IMR-90 (cell line): ENCODE measurements at regions not wholly inside any gene's neighbourhood (a gene's known extent, or its start where the extent isn't known, plus 50 kb on each side); places are given as distances from the start of the nearest gene placed in this dataset.
A peak's percentile ranks its signal among the peaks of the same experiment; 100 is the strongest.

Experiments
- ATAC-seq: fragments of 200-7000 bp; cut with Tn5 transposase; 2 replicates; pipeline ENCODE4 v1.9.1; 2020; ENCODE audit warnings: low read depth, mild to moderate bottlenecking, moderate library complexity
- BruUV-seq: library from RNA; stranded (reverse); fragments of 400-500 nt; replicated peaks from 2 replicates; lab custom pipeline; 2021; lab: Mats Ljungman, UMichigan
- CTCF ChIA-PET: fragments of 300-600 bp; formaldehyde crosslinking; extraction: SDS; loops from one replicate; lab custom pipeline; 2021; ENCODE audit warnings: antibody characterized with exemption; lab: Yijun Ruan, JAX
- POLR2A ChIA-PET: fragments of 300-600 bp; sonication (Branson Sonifier 250); formaldehyde crosslinking; loops from one replicate; lab custom pipeline; 2022; ENCODE audit warnings: antibody characterized with exemption; ENCODE audit not compliant: unreplicated experiment; lab: Charles Lee
- DNase-seq: peaks from one replicate; pipeline ENCODE4 v3.0.0; 2013
- H2AFZ ChIP-seq: replicated peaks from 2 replicates; pipeline ENCODE3; 2013; ENCODE audit warnings: low read length, mild to moderate bottlenecking; ENCODE audit not compliant: poor library complexity
- H2AK5ac ChIP-seq: 2 replicates; pipeline ENCODE4 v1.6.1; 2013; ENCODE audit warnings: low read depth, low read length, inconsistent platforms
- H2AK9ac ChIP-seq: replicated peaks from 2 replicates; pipeline ENCODE3; 2013; ENCODE audit warnings: mild to moderate bottlenecking, low read depth, low read length, moderate library complexity; ENCODE audit not compliant: poor library complexity
- H2BK120ac ChIP-seq: 2 replicates; pipeline ENCODE4 v1.6.1; 2013; ENCODE audit warnings: low read depth, low read length, inconsistent platforms
- H2BK15ac ChIP-seq: 3 replicates; pipeline ENCODE4 v1.6.1; 2013; ENCODE audit warnings: low read depth, low read length, inconsistent platforms
- H2BK20ac ChIP-seq: 2 replicates; pipeline ENCODE4 v1.6.1; 2013; ENCODE audit warnings: low read depth, mild to moderate bottlenecking, inconsistent platforms, low read length, moderate library complexity
- H2BK5ac ChIP-seq: 2 replicates; pipeline ENCODE4 v1.6.1; 2013; ENCODE audit warnings: mild to moderate bottlenecking, low read depth, low read length, inconsistent platforms; ENCODE audit not compliant: poor library complexity, severe bottlenecking
- H3K14ac ChIP-seq: replicated peaks from 2 replicates; pipeline ENCODE4 v1.6.1; 2013; ENCODE audit warnings: low read depth, low read length, inconsistent platforms
- H3K18ac ChIP-seq: 2 replicates; pipeline ENCODE4 v1.6.1; 2013; ENCODE audit warnings: low read depth, low read length, control low read depth
- H3K23ac ChIP-seq: 2 replicates; pipeline ENCODE4 v1.6.1; 2013; ENCODE audit warnings: low read depth, low read length, inconsistent platforms
- H3K27ac ChIP-seq: 2 replicates; pipeline ENCODE4 v1.5.1; 2013; ENCODE audit warnings: mild to moderate bottlenecking, control low read depth, low read length; ENCODE audit not compliant: insufficient read depth
- H3K27me3 ChIP-seq: 2 replicates; pipeline ENCODE4 v1.6.1; 2013; ENCODE audit warnings: low read length; ENCODE audit not compliant: control insufficient read depth, insufficient read depth
- H3K36me3 ChIP-seq: 2 replicates; pipeline ENCODE4 v1.6.1; 2013; ENCODE audit warnings: low read length, mixed read lengths; ENCODE audit not compliant: control insufficient read depth, insufficient read depth
- H3K4ac ChIP-seq: 2 replicates; pipeline ENCODE4 v1.6.1; 2013; ENCODE audit warnings: low read depth, low read length, inconsistent platforms
- H3K4me1 ChIP-seq: 2 replicates; pipeline ENCODE4 v1.6.1; 2013; ENCODE audit warnings: low read length, mixed read lengths; ENCODE audit not compliant: control insufficient read depth, insufficient read depth
- H3K4me2 ChIP-seq: 2 replicates; pipeline ENCODE4 v1.6.1; 2013; ENCODE audit warnings: low read depth, mild to moderate bottlenecking, control low read depth, low read length, moderate library complexity
- H3K4me3 ChIP-seq: 2 replicates; pipeline ENCODE4 v1.5.1; 2013; ENCODE audit warnings: low read depth, mild to moderate bottlenecking, control low read depth, low read length, moderate library complexity; ENCODE audit not compliant: insufficient read depth
- H3K56ac ChIP-seq: 2 replicates; pipeline ENCODE4 v1.6.1; 2013; ENCODE audit warnings: low read length, inconsistent platforms; ENCODE audit not compliant: insufficient read depth; ENCODE audit errors: extremely low read depth
- H3K79me1 ChIP-seq, 2 experiments: 2 replicates each; pipeline ENCODE4 v1.6.1; 2013; ENCODE audit warnings: low read length in 2 of 2, inconsistent platforms in 1 of 2, low read depth in 1 of 2
- H3K9ac ChIP-seq: 2 replicates; pipeline ENCODE4 v1.6.1; 2013; ENCODE audit warnings: low read depth, low read length, control low read depth
- H3K9me1 ChIP-seq: 2 replicates; pipeline ENCODE4 v1.6.1; 2013; ENCODE audit warnings: low read length, inconsistent platforms; ENCODE audit not compliant: insufficient read depth
- H3K9me3 ChIP-seq: 2 replicates; pipeline ENCODE4 v1.6.1; 2013; ENCODE audit warnings: low read length; ENCODE audit not compliant: control insufficient read depth, insufficient read depth
- H4K20me1 ChIP-seq: 2 replicates; pipeline ENCODE4 v1.6.1; 2013; ENCODE audit warnings: low read length, inconsistent platforms; ENCODE audit not compliant: insufficient read depth
- H4K5ac ChIP-seq: 2 replicates; pipeline ENCODE4 v1.6.1; 2013; ENCODE audit warnings: mild to moderate bottlenecking, low read depth, low read length, control low read depth
- H4K8ac ChIP-seq, 2 experiments: 2 replicates each; pipeline ENCODE4 v1.6.1; 2013; ENCODE audit warnings: low read depth in 2 of 2, low read length in 2 of 2, control low read depth in 1 of 2, inconsistent platforms in 1 of 2
- H4K91ac ChIP-seq: 2 replicates; pipeline ENCODE4 v1.6.1; 2013; ENCODE audit warnings: low read depth, low read length, inconsistent platforms; ENCODE audit not compliant: insufficient read depth
- CEBPB ChIP-seq: IDR thresholded peaks from 2 replicates; pipeline ENCODE4 v1.6.1; 2012; ENCODE audit warnings: low read depth, low read length, improper control_type of control experiment
- ELK1 ChIP-seq: fragments of 150-350 bp; IDR thresholded peaks from 2 replicates; pipeline ENCODE4 v1.6.1; 2016; ENCODE audit warnings: low read depth, mild to moderate bottlenecking, low read length, moderate library complexity, borderline replicate concordance
- FOS ChIP-seq: fragments of 150-350 bp; IDR thresholded peaks from 2 replicates; pipeline ENCODE4 v1.6.1; 2016; ENCODE audit warnings: low read depth, low read length
- MAFK ChIP-seq: IDR thresholded peaks from 2 replicates; pipeline ENCODE4 v1.6.1; 2012; ENCODE audit warnings: low read depth, low read length, improper control_type of control experiment
- MAZ ChIP-seq: IDR thresholded peaks from 2 replicates; pipeline ENCODE4 v1.6.1; 2012; ENCODE audit warnings: low read depth, mild to moderate bottlenecking, low read length, improper control_type of control experiment, moderate library complexity, borderline replicate concordance
- MXI1 ChIP-seq: IDR thresholded peaks from 2 replicates; pipeline ENCODE4 v1.6.1; 2012; ENCODE audit warnings: low read depth, mild to moderate bottlenecking, low read length, moderate library complexity, borderline replicate concordance
- RAD21 ChIP-seq: IDR thresholded peaks from 2 replicates; pipeline ENCODE4 v1.6.1; 2012; ENCODE audit warnings: low read length, improper control_type of control experiment
- RFX5 ChIP-seq: IDR thresholded peaks from 2 replicates; pipeline ENCODE4 v1.8.0; 2012; ENCODE audit warnings: low read depth, mild to moderate bottlenecking, low read length, moderate library complexity
- USF2 ChIP-seq: fragments of 150-350 bp; IDR thresholded peaks from 2 replicates; pipeline ENCODE4 v1.6.1; 2017; ENCODE audit warnings: mild to moderate bottlenecking, antibody characterized with exemption, low read length, low read depth
- WGBS, 2 experiments: methylation state at CpG; one replicate each; pipeline versions ENCODE4 v1.1.5 to v1.1.7; 2013; ENCODE audit warnings: missing lambda C conversion rate in 2 of 2; ENCODE audit not compliant: insufficient read length in 1 of 2; ENCODE audit errors: extremely low coverage in 2 of 2; 5-methylcytosine and 5-hydroxymethylcytosine counted together
- dilution Hi-C: fragments of 300-500 bp; cut with HindIII; formaldehyde crosslinking; loops from one replicate; pipeline ENCODE4 v1.14.3; 2018; ENCODE audit warnings: low sequenced_read_pairs; ENCODE audit not compliant: unreplicated experiment
- in situ Hi-C: fragments of 300-500 bp; cut with MboI; formaldehyde crosslinking; loops from 3 replicates; pipeline ENCODE4 v1.14.3; 2019; ENCODE audit warnings: low sequenced_read_pairs, inconsistent platforms, mixed read lengths
- intact Hi-C: fragments of 100-400 bp; cut with micrococcal nuclease; formaldehyde crosslinking; loops from 2 replicates; pipeline ENCODE4 v1.10.0; 2022
- TF ChIP-seq, protein P1 (sequence below): conservative IDR thresholded peaks from 2 replicates; pipeline ENCODE4 v1.5.1; 2012; ENCODE audit warnings: mild to moderate bottlenecking, low read depth, low read length, improper control_type of control experiment

- POLR2A ChIA-PET: no interaction called here
- Histone ChIP-seq H3K4me2 (peak overlapping the region; percentile 88), H4K20me1 (no peaks in the 10 kb centered on the region), H3K14ac (peak overlapping the region; percentile 69), H3K23ac (peak overlapping the region; percentile 66), H3K4ac (peak overlapping the region; percentile 97), H3K18ac (peak overlapping the region; percentile 100), H3K9me3 (no peaks in the 10 kb centered on the region), H4K5ac (peak overlapping the region; percentile 100), H2AFZ (peak overlapping the region; percentile 7), H2BK15ac (peak overlapping the region; percentile 47; the same call in 1 of the 3 replicates), H4K8ac (peak overlapping the region; percentile 77 to 92; a peak in 3 of 4 replicates), H2AK5ac (peak overlapping the region; percentile 97), H3K56ac (peak overlapping the region; percentile 29), H3K9ac (peak overlapping the region; percentile 72), H3K79me1 (peaks cover 0 to 7% of the 10 kb centered on the region in 2 experiments; a peak in 2 of 4 replicates), H2BK120ac (peak overlapping the region; percentile 85), H2BK20ac (peak overlapping the region; percentile 88), H3K27me3 (no peaks in the 10 kb centered on the region), H4K91ac (peak overlapping the region; percentile 88), H3K9me1 (peaks cover 3% of the 10 kb centered on the region; the same call in 1 of the 2 replicates), H3K36me3 (no peaks in the 10 kb centered on the region), H3K4me3 (no peak overlapping the region), H3K4me1 (peaks cover 20% of the 10 kb centered on the region), H3K27ac (peak overlapping the region; percentile 92), H2BK5ac (peak overlapping the region; percentile 97), H2AK9ac (peak overlapping the region; percentile 28)
- 80% methylated on average over 1 of the region's 12 CpGs; no CpG with 5 or more reads in 1 of the 2 experiments for WGBS, 2 experiments
- no TSS peak for BruUV-seq
- DNase-seq (peak; percentile 90), ATAC-seq (peak; percentile 41)
- CTCF ChIA-PET: interaction anchor here (0.6 to 0.7 kb wide), 3 partner anchors 27 to 80 kb away, joined by 3 to 5 read pairs (median 3); no protein-coding TSS in a partner anchor
- dilution Hi-C loops: no loop called here
- TF ChIP-seq CEBPB (peak; percentile 95), ELK1 (no peak), MXI1 (no peak), RAD21 (peak; percentile 24; the same call in 1 of the 2 replicates), FOS (peak; percentile 56), MAZ (no peak), USF2 (no peak), MAFK (peak; percentile 38; the same call in 1 of the 2 replicates), RFX5 (no peak)
- TF ChIP-seq, protein P1, sequence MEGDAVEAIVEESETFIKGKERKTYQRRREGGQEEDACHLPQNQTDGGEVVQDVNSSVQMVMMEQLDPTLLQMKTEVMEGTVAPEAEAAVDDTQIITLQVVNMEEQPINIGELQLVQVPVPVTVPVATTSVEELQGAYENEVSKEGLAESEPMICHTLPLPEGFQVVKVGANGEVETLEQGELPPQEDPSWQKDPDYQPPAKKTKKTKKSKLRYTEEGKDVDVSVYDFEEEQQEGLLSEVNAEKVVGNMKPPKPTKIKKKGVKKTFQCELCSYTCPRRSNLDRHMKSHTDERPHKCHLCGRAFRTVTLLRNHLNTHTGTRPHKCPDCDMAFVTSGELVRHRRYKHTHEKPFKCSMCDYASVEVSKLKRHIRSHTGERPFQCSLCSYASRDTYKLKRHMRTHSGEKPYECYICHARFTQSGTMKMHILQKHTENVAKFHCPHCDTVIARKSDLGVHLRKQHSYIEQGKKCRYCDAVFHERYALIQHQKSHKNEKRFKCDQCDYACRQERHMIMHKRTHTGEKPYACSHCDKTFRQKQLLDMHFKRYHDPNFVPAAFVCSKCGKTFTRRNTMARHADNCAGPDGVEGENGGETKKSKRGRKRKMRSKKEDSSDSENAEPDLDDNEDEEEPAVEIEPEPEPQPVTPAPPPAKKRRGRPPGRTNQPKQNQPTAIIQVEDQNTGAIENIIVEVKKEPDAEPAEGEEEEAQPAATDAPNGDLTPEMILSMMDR: no peak
- intact Hi-C loops: no loop called here
- in situ Hi-C loops: loop anchor here (5.0 kb wide), 1 partner anchor 93 kb away; the partner anchor contains the start of gene SLC39A10
These were observed 93.0 kb upstream of the SLC39A10 start for GRCh38 chr2:195563857-195564512.
